GM23248 (cell line): ENCODE measurements at regions not wholly inside any gene's neighbourhood (a gene's known extent, or its start where the extent isn't known, plus 50 kb on each side); places are given as distances from the start of the nearest gene placed in this dataset.

Experiments
- DNase-seq: peaks from one replicate; pipeline ENCODE4 v3.0.0-alpha.2; 2015
- H2AFZ ChIP-seq: fragments of 200-600 bp; sonication (generic); 2 replicates; pipeline ENCODE4 v1.6.1; 2016; ENCODE audit warnings: antibody characterized with exemption
- H3F3A ChIP-seq: fragments of 200-600 bp; sonication (generic); 2 replicates; pipeline ENCODE4 v1.6.1; 2016; ENCODE audit warnings: mild to moderate bottlenecking, antibody characterized with exemption, mixed run types; ENCODE audit not compliant: insufficient read depth
- H3K27ac ChIP-seq: fragments of 200-600 bp; sonication (generic); 2 replicates; pipeline ENCODE4 v1.5.1; 2016; ENCODE audit warnings: mild to moderate bottlenecking
- H3K27me3 ChIP-seq: fragments of 200-600 bp; sonication (generic); replicated peaks from 2 replicates; pipeline ENCODE4 v1.6.1; 2016; ENCODE audit warnings: mild to moderate bottlenecking; ENCODE audit not compliant: insufficient read depth
- H3K36me3 ChIP-seq: fragments of 200-600 bp; sonication (generic); 2 replicates; pipeline ENCODE4 v1.6.1; 2016; ENCODE audit warnings: low read depth, mild to moderate bottlenecking
- H3K4me1 ChIP-seq: fragments of 200-600 bp; sonication (generic); 2 replicates; pipeline ENCODE4 v1.6.1; 2016; ENCODE audit warnings: mild to moderate bottlenecking; ENCODE audit not compliant: insufficient read depth
- H3K4me2 ChIP-seq: fragments of 200-600 bp; sonication (generic); one replicate; pipeline ENCODE4 v1.6.1; 2016; ENCODE audit warnings: mild to moderate bottlenecking; ENCODE audit not compliant: unreplicated experiment
- H3K4me3 ChIP-seq: fragments of 200-600 bp; sonication (generic); 2 replicates; pipeline ENCODE4 v1.5.1; 2016; ENCODE audit warnings: mild to moderate bottlenecking
- H3K79me2 ChIP-seq: fragments of 200-600 bp; sonication (generic); 2 replicates; pipeline ENCODE4 v1.6.1; 2016; ENCODE audit warnings: mild to moderate bottlenecking; ENCODE audit not compliant: insufficient read depth
- H3K9ac ChIP-seq: fragments of 200-600 bp; sonication (generic); 2 replicates; pipeline ENCODE4 v1.6.1; 2016; ENCODE audit warnings: mild to moderate bottlenecking
- H3K9me2 ChIP-seq: fragments of 200-600 bp; sonication (generic); 2 replicates; pipeline ENCODE4 v1.6.1; 2016; ENCODE audit warnings: mixed run types, mild to moderate bottlenecking, moderate library complexity; ENCODE audit not compliant: insufficient read depth
- H3K9me3 ChIP-seq: fragments of 200-600 bp; sonication (generic); one replicate; pipeline ENCODE4 v1.6.1; 2017; ENCODE audit warnings: low read depth
- H4K20me1 ChIP-seq: fragments of 200-600 bp; sonication (generic); 2 replicates; pipeline ENCODE4 v1.6.0; 2016; ENCODE audit not compliant: insufficient read depth
- EZH2 ChIP-seq: fragments of 200-600 bp; sonication (generic); IDR thresholded peaks from 2 replicates; pipeline ENCODE4 v1.6.1; 2018; ENCODE audit warnings: antibody characterized with exemption, mild to moderate bottlenecking; ENCODE audit not compliant: insufficient read depth, poor library complexity, severe bottlenecking
- EZH2phosphoT487 ChIP-seq: fragments of 200-600 bp; sonication (generic); IDR thresholded peaks from 2 replicates; pipeline ENCODE4 v1.6.1; 2018; ENCODE audit warnings: antibody characterized with exemption, moderate library complexity, mild to moderate bottlenecking, low read depth; ENCODE audit not compliant: insufficient read depth
- WGBS, 2 experiments: methylation state at CpG; one replicate each; pipeline ENCODE4 v1.1.6; 2015 to 2017; ENCODE audit warnings: low lambda C conversion rate in 2 of 2, low coverage in 1 of 2; ENCODE audit errors: missing lambda C conversion rate in 2 of 2; 5-methylcytosine and 5-hydroxymethylcytosine counted together
- in situ Hi-C: fragments of 300-500 bp; cut with MboI; formaldehyde crosslinking; loops from 2 replicates; pipeline ENCODE4 v1.15.0; 2020

GRCh38 chr9:18359335-18359734 lies 114.6 kb upstream of the ADAMTSL1 start:
- peak overlapping the region; percentile 71 for H3K27ac ChIP-seq
- in situ Hi-C loops, result no loop called here
- H3K9me2 ChIP-seq, result no peaks in the 10 kb centered on the region
- no peaks in the 10 kb centered on the region for H3K9me3 ChIP-seq
- H3K4me2 ChIP-seq, result peak overlapping the region; percentile 27
- H3K79me2 ChIP-seq, result no peaks in the 10 kb centered on the region
- peak; percentile 90 for DNase-seq
- peak overlapping the region; percentile 21; the same call in 1 of the 2 replicates for H3K4me3 ChIP-seq
- 0 to 3% methylated on average over 1 of the region's 1 CpG for WGBS, 2 experiments
- H3K4me1 ChIP-seq, result peaks cover 55% of the 10 kb centered on the region
- no peaks in the 10 kb centered on the region for H3K27me3 ChIP-seq
- H4K20me1 ChIP-seq, result no peaks in the 10 kb centered on the region
- TF ChIP-seq EZH2phosphoT487, result no peak
- TF ChIP-seq EZH2, result no peak
- H2AFZ ChIP-seq, result 0 out of 2 replicates have a peak overlapping the region, but pooled peaks have one; percentile 9
- peaks cover 39% of the 10 kb centered on the region for H3F3A ChIP-seq
- no peaks in the 10 kb centered on the region for H3K36me3 ChIP-seq
- no peak overlapping the region for H3K9ac ChIP-seq

- no peaks in the 10 kb centered on the region for H3K9me2 ChIP-seq
- H3K9ac ChIP-seq, result no peak overlapping the region
- H3K4me1 ChIP-seq, result peaks cover 56% of the 10 kb centered on the region
- TF ChIP-seq EZH2phosphoT487 (no peak), EZH2 (no peak)
- WGBS, 2 experiments, result 41 to 51% methylated on average over 1 of the region's 1 CpG
- H3K36me3 ChIP-seq, result no peaks in the 10 kb centered on the region
- H2AFZ ChIP-seq, result peak overlapping the region; percentile 61
- in situ Hi-C loops, result no loop called here
- no peaks in the 10 kb centered on the region for H3K27me3 ChIP-seq
- peak overlapping the region; percentile 21; the same call in 1 of the 2 replicates for H3K4me3 ChIP-seq
- no peaks in the 10 kb centered on the region for H3K9me3 ChIP-seq
- peak overlapping the region; percentile 46 for H3K27ac ChIP-seq
- no peak for DNase-seq
- H3K79me2 ChIP-seq, result no peaks in the 10 kb centered on the region
- peaks cover 39% of the 10 kb centered on the region for H3F3A ChIP-seq
- H3K4me2 ChIP-seq, result peak overlapping the region; percentile 51
- H4K20me1 ChIP-seq, result no peaks in the 10 kb centered on the region
Measured at GRCh38 chr9:18360005-18360404, 113.9 kb upstream of the ADAMTSL1 start.

GRCh38 chr9:18361646-18362045 lies 112.3 kb upstream of the ADAMTSL1 start:
- WGBS, 2 experiments, result 77 to 80% methylated on average over 2 of the region's 2 CpGs
- Histone ChIP-seq H3K9ac (no peak overlapping the region), H4K20me1 (no peaks in the 10 kb centered on the region), H3K9me2 (no peaks in the 10 kb centered on the region), H3K4me1 (peaks cover 56% of the 10 kb centered on the region), H3K9me3 (no peaks in the 10 kb centered on the region), H3K79me2 (no peaks in the 10 kb centered on the region), H2AFZ (no peak overlapping the region), H3K27me3 (no peaks in the 10 kb centered on the region), H3K4me3 (no peak overlapping the region), H3K4me2 (no peak overlapping the region), H3K36me3 (no peaks in the 10 kb centered on the region), H3K27ac (no peak overlapping the region), H3F3A (peaks cover 39% of the 10 kb centered on the region)
- DNase-seq, result no peak
- in situ Hi-C loops, result no loop called here
- TF ChIP-seq EZH2, result no peak
- TF ChIP-seq EZH2phosphoT487, result no peak

GRCh38 chr9:18362166-18362565 lies 111.8 kb upstream of the ADAMTSL1 start:
- Histone ChIP-seq H4K20me1 (no peaks in the 10 kb centered on the region), H3K27me3 (no peaks in the 10 kb centered on the region), H3K79me2 (no peaks in the 10 kb centered on the region), H3K4me2 (no peak overlapping the region), H2AFZ (no peak overlapping the region), H3K27ac (no peak overlapping the region), H3K4me1 (peaks cover 56% of the 10 kb centered on the region), H3K9ac (no peak overlapping the region), H3K9me3 (no peaks in the 10 kb centered on the region), H3K36me3 (no peaks in the 10 kb centered on the region), H3K9me2 (no peaks in the 10 kb centered on the region), H3K4me3 (no peak overlapping the region), H3F3A (peaks cover 39% of the 10 kb centered on the region)
- in situ Hi-C loops, result no loop called here
- DNase-seq, result no peak
- WGBS, 2 experiments, result 98 to 100% methylated on average over 1 of the region's 1 CpG
- TF ChIP-seq EZH2phosphoT487 (no peak), EZH2 (no peak)
